Progenitor cell of endocrine pancreas (in vitro differentiated cells): ENCODE measurements at regions not wholly inside any gene's neighbourhood (a gene's known extent, or its start where the extent isn't known, plus 50 kb on each side); places are given as distances from the start of the nearest gene placed in this dataset.

Experiments
- DNase-seq: peaks from one replicate; pipeline ENCODE4 v3.0.0; 2021; ENCODE audit warnings: low spot score; ENCODE audit not compliant: unreplicated experiment
- H3K27ac Mint-ChIP-seq: 2 replicates; pipeline ENCODE4 v1.8.0; 2021; ENCODE audit warnings: mild to moderate bottlenecking, moderate library complexity, mixed read lengths
- H3K27me3 Mint-ChIP-seq: 2 replicates; pipeline ENCODE4 v1.8.0; 2021; ENCODE audit warnings: mixed read lengths
- H3K36me3 Mint-ChIP-seq: 2 replicates; pipeline ENCODE4 v1.8.0; 2022; ENCODE audit warnings: mixed read lengths; ENCODE audit not compliant: insufficient read depth
- H3K4me1 Mint-ChIP-seq: 2 replicates; pipeline ENCODE4 v1.8.0; 2021; ENCODE audit warnings: low read depth, mixed read lengths
- H3K4me3 Mint-ChIP-seq: 2 replicates; pipeline ENCODE4 v1.8.0; 2021; ENCODE audit warnings: low read depth, mild to moderate bottlenecking, moderate library complexity, mixed read lengths
- H3K9me3 Mint-ChIP-seq: 2 replicates; pipeline ENCODE4 v1.8.0; 2021; ENCODE audit warnings: low read depth, mixed read lengths
- TF ChIP-seq, protein P1 (sequence below): fragments of 200-600 bp; sonication (generic); IDR thresholded peaks from one replicate; pipeline ENCODE4 v1.5.0; 2021; ENCODE audit warnings: antibody characterized with exemption, mild to moderate bottlenecking; ENCODE audit not compliant: unreplicated experiment

DNA sequence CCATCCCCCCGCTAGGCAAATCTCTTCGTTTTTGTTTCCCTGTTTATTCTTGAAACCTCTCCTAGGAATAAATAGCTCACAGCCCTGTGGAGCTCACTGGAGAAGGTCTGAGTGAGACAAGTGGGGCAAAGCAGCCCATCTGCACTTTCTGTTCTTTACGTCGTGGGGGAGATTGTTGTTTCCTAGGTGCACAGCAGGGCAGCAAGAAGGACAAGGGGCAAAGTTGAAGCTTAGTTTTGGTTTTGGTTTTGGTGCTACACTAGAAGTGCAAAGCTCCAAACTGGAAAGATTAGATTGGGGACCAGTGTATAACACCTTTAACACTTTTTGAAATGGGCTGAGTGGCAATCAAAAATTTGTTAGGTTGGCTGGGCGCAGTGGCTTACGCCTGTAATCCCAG is 76.6 kb downstream of the GPR88 start:
- DNase-seq: no peak
- Mint-ChIP-seq H3K9me3 (peaks cover 2% of the 10 kb centered on the region), H3K27ac (no peak overlapping the region), H3K36me3 (no peaks in the 10 kb centered on the region), H3K4me3 (no peak overlapping the region), H3K27me3 (peaks cover 2% of the 10 kb centered on the region), H3K4me1 (no peaks in the 10 kb centered on the region)
- TF ChIP-seq, protein P1, sequence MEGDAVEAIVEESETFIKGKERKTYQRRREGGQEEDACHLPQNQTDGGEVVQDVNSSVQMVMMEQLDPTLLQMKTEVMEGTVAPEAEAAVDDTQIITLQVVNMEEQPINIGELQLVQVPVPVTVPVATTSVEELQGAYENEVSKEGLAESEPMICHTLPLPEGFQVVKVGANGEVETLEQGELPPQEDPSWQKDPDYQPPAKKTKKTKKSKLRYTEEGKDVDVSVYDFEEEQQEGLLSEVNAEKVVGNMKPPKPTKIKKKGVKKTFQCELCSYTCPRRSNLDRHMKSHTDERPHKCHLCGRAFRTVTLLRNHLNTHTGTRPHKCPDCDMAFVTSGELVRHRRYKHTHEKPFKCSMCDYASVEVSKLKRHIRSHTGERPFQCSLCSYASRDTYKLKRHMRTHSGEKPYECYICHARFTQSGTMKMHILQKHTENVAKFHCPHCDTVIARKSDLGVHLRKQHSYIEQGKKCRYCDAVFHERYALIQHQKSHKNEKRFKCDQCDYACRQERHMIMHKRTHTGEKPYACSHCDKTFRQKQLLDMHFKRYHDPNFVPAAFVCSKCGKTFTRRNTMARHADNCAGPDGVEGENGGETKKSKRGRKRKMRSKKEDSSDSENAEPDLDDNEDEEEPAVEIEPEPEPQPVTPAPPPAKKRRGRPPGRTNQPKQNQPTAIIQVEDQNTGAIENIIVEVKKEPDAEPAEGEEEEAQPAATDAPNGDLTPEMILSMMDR: no peak

DNA sequence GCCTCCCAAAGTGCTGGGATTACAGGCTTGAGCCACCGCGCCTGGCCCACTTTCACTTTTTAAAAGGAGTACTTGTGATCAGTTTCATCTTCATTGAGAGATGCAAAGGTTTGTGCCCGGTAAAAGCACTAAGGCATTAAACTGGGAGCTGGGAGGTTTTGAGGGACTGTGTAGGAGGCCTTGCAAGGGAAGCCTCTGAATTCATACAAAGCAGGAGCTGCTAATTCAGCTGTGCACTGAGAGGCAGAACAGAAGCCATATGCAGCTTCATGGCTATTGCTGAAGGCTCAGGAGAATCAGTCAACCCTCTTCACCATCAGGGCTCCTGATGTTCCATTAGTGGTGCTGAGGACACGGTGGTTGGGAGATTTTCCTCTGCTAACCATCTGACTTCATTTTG is 77.7 kb downstream of the GPR88 start:
- Mint-ChIP-seq H3K9me3 (peaks cover 2% of the 10 kb centered on the region), H3K27me3 (peaks cover 2% of the 10 kb centered on the region), H3K27ac (no peak overlapping the region), H3K4me1 (no peaks in the 10 kb centered on the region), H3K36me3 (no peaks in the 10 kb centered on the region), H3K4me3 (no peak overlapping the region)
- TF ChIP-seq, protein P1: no peak
- no peak for DNase-seq

DNA sequence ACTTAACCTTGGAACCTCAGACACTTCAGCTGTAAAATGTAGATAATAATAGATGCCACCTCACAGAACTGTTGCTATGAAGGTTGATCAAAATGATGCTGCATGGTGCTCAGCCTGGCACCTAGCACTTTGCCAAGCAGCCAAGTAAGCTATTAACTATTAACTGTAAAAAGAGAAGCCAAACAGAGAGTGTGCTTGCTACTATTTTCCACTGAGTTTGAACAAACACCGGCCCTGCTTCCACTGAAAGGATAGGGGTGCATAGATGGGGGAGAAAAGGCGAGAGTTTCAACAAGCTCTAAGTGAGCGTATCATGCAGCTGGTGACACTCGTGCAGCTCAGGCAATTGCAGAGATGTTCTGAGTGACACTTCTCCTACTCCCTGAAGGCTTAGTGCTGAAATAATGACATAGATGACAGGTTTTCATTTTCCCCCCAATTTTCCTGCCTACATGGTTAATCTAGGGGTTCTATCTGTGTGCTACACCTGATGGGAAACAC is 78.2 kb downstream of the GPR88 start:
- DNase-seq: no peak
- Mint-ChIP-seq H3K4me1 (no peaks in the 10 kb centered on the region), H3K36me3 (no peaks in the 10 kb centered on the region), H3K9me3 (peaks cover 2% of the 10 kb centered on the region), H3K27me3 (peaks cover 2% of the 10 kb centered on the region), H3K27ac (no peak overlapping the region), H3K4me3 (no peak overlapping the region)
- TF ChIP-seq, protein P1: no peak

DNA sequence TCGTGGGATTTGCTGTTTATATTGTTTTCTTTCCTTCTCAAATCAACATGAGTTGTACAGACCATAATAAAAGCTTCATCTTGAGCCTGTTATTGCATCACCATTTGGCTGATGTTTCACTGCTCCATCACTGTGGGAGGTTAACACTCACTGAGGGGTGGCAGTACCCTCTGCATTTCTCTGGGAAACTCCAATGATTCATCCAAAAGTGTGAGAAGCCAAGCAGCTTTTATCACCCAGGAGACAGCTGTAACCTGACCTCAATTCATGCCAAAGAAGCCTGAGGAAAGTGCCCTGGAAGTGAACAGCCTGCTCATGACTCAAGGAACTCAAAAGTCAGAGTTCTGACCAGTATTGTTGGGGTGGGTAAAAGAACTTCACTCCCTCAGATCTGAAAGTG is 84.1 kb downstream of the GPR88 start:
- no peak for DNase-seq
- H3K27ac Mint-ChIP-seq: no peak overlapping the region

DNA sequence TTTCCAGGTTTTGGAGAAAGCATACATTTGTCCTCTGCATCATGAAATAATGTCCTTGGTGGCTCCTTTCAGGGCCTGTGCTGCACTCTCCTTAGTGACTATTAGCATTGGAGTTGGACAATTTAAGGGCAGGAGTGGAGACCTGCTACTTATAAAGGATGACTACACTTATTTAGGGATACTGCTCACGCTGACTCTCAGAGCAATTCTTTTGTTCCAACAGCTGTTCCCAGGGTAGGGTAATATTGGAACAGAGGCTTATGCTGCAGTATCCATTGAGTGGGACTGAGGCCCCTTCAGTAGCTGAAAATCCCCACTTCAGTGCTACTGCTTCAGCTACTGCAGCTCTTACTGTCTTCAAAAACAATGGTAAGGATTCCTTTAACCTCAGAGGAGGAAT is 84.6 kb downstream of the GPR88 start:
- DNase-seq: no peak
- no peak overlapping the region for H3K4me3 Mint-ChIP-seq
- TF ChIP-seq, protein P1: no peak
- H3K27ac Mint-ChIP-seq: no peak overlapping the region
- no peaks in the 10 kb centered on the region for H3K36me3 Mint-ChIP-seq
- H3K27me3 Mint-ChIP-seq: peaks cover 2% of the 10 kb centered on the region
- H3K9me3 Mint-ChIP-seq: peaks cover 2% of the 10 kb centered on the region
- no peaks in the 10 kb centered on the region for H3K4me1 Mint-ChIP-seq

More for the DNA sequence above, 84.1 kb downstream of the GPR88 start:
- no peaks in the 10 kb centered on the region for H3K4me1 Mint-ChIP-seq
- peaks cover 2% of the 10 kb centered on the region for H3K27me3 Mint-ChIP-seq
- H3K9me3 Mint-ChIP-seq: peaks cover 2% of the 10 kb centered on the region
- no peaks in the 10 kb centered on the region for H3K36me3 Mint-ChIP-seq
- TF ChIP-seq, protein P1: no peak
- H3K4me3 Mint-ChIP-seq: no peak overlapping the region
